HepG2 (cell line): ENCODE measurements at regions not wholly inside any gene's neighbourhood (a gene's known extent, or its start where the extent isn't known, plus 50 kb on each side); places are given as distances from the start of the nearest gene placed in this dataset.

ENCODE experiments used
- AKNA ChIP-seq: sonication (generic); formaldehyde crosslinking; IDR thresholded peaks from 2 replicates; pipeline ENCODE4 v1.4.0; 2020; ENCODE audit warnings: missing genetic modification reagents, borderline replicate concordance
- CBX1 ChIP-seq: IDR thresholded peaks from one replicate; pipeline ENCODE4 v1.6.1; 2016; ENCODE audit warnings: antibody characterized with exemption, low read depth
- ELF3 ChIP-seq: IDR thresholded peaks from 2 replicates; pipeline ENCODE4 v1.6.1; 2016; ENCODE audit warnings: missing genetic modification reagents, missing compliant biosample characterization
- GLMP ChIP-seq: sonication (generic); formaldehyde crosslinking; IDR thresholded peaks from 2 replicates; pipeline ENCODE4 v1.9.0; 2021; ENCODE audit warnings: missing genetic modification reagents, mild to moderate bottlenecking, borderline replicate concordance
- HDAC2 ChIP-seq: sonication (generic); formaldehyde crosslinking; IDR thresholded peaks from 2 replicates; pipeline ENCODE4 v1.4.0; 2020; ENCODE audit warnings: missing genetic modification reagents
- HDAC6 ChIP-seq: fragments of 200-600 bp; sonication (generic); IDR thresholded peaks from 2 replicates; pipeline ENCODE4 v1.7.0; 2017; ENCODE audit warnings: mild to moderate bottlenecking, antibody characterized with exemption, low read length, low read depth
- HHEX ChIP-seq: IDR thresholded peaks from 2 replicates; pipeline ENCODE4 v1.6.1; 2016; ENCODE audit warnings: control low read depth
- MZF1 ChIP-seq: sonication (generic); formaldehyde crosslinking; IDR thresholded peaks from 2 replicates; pipeline ENCODE4 v1.8.1; 2023; ENCODE audit warnings: mild to moderate bottlenecking, missing genetic modification reagents, borderline replicate concordance
- NRL ChIP-seq: sonication (generic); formaldehyde crosslinking; IDR thresholded peaks from 2 replicates; pipeline ENCODE4 v1.5.0; 2020; ENCODE audit warnings: missing genetic modification reagents, mild to moderate bottlenecking, moderate library complexity, borderline replicate concordance
- PAX8 ChIP-seq: sonication (generic); formaldehyde crosslinking; IDR thresholded peaks from 2 replicates; pipeline ENCODE4 v1.8.0; 2022; ENCODE audit warnings: mild to moderate bottlenecking, missing genetic modification reagents, borderline replicate concordance
- PLRG1 ChIP-seq: fragments of 450-650 bp; conservative IDR thresholded peaks from 2 replicates; pipeline ENCODE4 v1.6.1; 2016
- SOX6 ChIP-seq, 2 experiments: fragments of 450-650 bp in 1 of 2; sonication (generic) in 1 of 2; formaldehyde crosslinking in 1 of 2; IDR thresholded peaks; 2 replicates each; pipeline versions ENCODE4 v1.4.0 to v1.6.1; 2017 to 2020; ENCODE audit warnings: antibody characterized with exemption in 1 of 2, mild to moderate bottlenecking in 1 of 2, missing genetic modification reagents in 1 of 2
- TOE1 ChIP-seq: sonication (generic); formaldehyde crosslinking; IDR thresholded peaks from 2 replicates; pipeline ENCODE4 v1.4.0; 2020; ENCODE audit warnings: mild to moderate bottlenecking, missing genetic modification reagents
- ZBTB21 ChIP-seq: sonication (generic); formaldehyde crosslinking; IDR thresholded peaks from 2 replicates; pipeline ENCODE4 v1.4.0; 2020; ENCODE audit warnings: missing genetic modification reagents
- ZEB1 ChIP-seq: IDR thresholded peaks from 2 replicates; pipeline ENCODE4 v1.6.1; 2012; ENCODE audit warnings: mild to moderate bottlenecking, low read depth, inconsistent platforms; ENCODE audit not compliant: insufficient replicate concordance
- ZFP36L1 ChIP-seq: sonication (generic); formaldehyde crosslinking; IDR thresholded peaks from 2 replicates; pipeline ENCODE4 v1.8.0; 2022; ENCODE audit warnings: mild to moderate bottlenecking, missing genetic modification reagents, moderate library complexity
- ZNF12 ChIP-seq: sonication (generic); formaldehyde crosslinking; IDR thresholded peaks from 2 replicates; pipeline ENCODE4 v1.5.0; 2020; ENCODE audit warnings: missing genetic modification reagents
- ZNF17 ChIP-seq: sonication (generic); formaldehyde crosslinking; IDR thresholded peaks from 2 replicates; pipeline ENCODE4 v1.5.0; 2020; ENCODE audit warnings: mild to moderate bottlenecking, missing genetic modification reagents
- ZNF20 ChIP-seq: sonication (generic); formaldehyde crosslinking; IDR thresholded peaks from 2 replicates; pipeline ENCODE4 v1.4.0; 2020; ENCODE audit warnings: mild to moderate bottlenecking, moderate library complexity, missing genetic modification reagents
- ZNF24 ChIP-seq: fragments of 450-650 bp; IDR thresholded peaks from 2 replicates; pipeline ENCODE4 v1.6.1; 2017; ENCODE audit warnings: antibody characterized with exemption, mild to moderate bottlenecking
- ZNF263 ChIP-seq: sonication (generic); formaldehyde crosslinking; IDR thresholded peaks from 2 replicates; pipeline ENCODE4 v1.4.0; 2020; ENCODE audit warnings: missing genetic modification reagents
- ZNF382 ChIP-seq: sonication (generic); formaldehyde crosslinking; IDR thresholded peaks from 2 replicates; pipeline ENCODE4 v1.5.0; 2020; ENCODE audit warnings: missing genetic modification reagents, mild to moderate bottlenecking, borderline replicate concordance
- ZNF431 ChIP-seq: sonication (generic); formaldehyde crosslinking; IDR thresholded peaks from 2 replicates; pipeline ENCODE4 v1.9.0; 2022; ENCODE audit warnings: missing genetic modification reagents, low read depth, mild to moderate bottlenecking, borderline replicate concordance
- ZNF616 ChIP-seq: sonication (generic); formaldehyde crosslinking; IDR thresholded peaks from 2 replicates; pipeline ENCODE4 v1.5.0; 2020; ENCODE audit warnings: low read depth, mild to moderate bottlenecking, missing genetic modification reagents
- ZNF709 ChIP-seq: sonication (generic); formaldehyde crosslinking; IDR thresholded peaks from 2 replicates; pipeline ENCODE4 v1.5.0; 2020; ENCODE audit warnings: mild to moderate bottlenecking, missing genetic modification reagents
- ZNF75D ChIP-seq: sonication (generic); formaldehyde crosslinking; IDR thresholded peaks from 2 replicates; pipeline ENCODE4 v1.8.1; 2023; ENCODE audit warnings: missing genetic modification reagents, mild to moderate bottlenecking, borderline replicate concordance
- ZNF878 ChIP-seq: sonication (generic); formaldehyde crosslinking; IDR thresholded peaks from 2 replicates; pipeline ENCODE4 v1.8.1; 2023; ENCODE audit warnings: mild to moderate bottlenecking, missing genetic modification reagents, moderate library complexity

- TF ChIP-seq GLMP (CRISPR knock-in tag) (no peak), TOE1 (no peak), HDAC6 (no peak), ZNF263 (no peak), NRL (CRISPR knock-in tag) (no peak), PAX8 (CRISPR knock-in tag) (no peak), ZNF709 (CRISPR knock-in tag) (no peak), ZFP36L1 (CRISPR knock-in tag) (no peak), ZNF878 (CRISPR knock-in tag) (no peak), PLRG1 (no peak), ZNF75D (CRISPR knock-in tag) (no peak), MZF1 (no peak), ELF3 (CRISPR knock-in tag) (0 out of 2 replicates have a peak, but pooled peaks have one; percentile 18), AKNA (CRISPR knock-in tag) (no peak), ZNF431 (CRISPR knock-in tag) (no peak), SOX6 (IDR thresholded peaks at IDR 0.05) (no peak), SOX6 (CRISPR knock-in tag; IDR thresholded peaks at IDR 0.05) (peak; percentile 56), ZEB1 (peak; percentile 19), ZBTB21 (CRISPR knock-in tag) (no peak), HDAC2 (no peak), ZNF12 (no peak), ZNF616 (CRISPR knock-in tag) (no peak), CBX1 (no peak), ZNF24 (no peak), ZNF20 (CRISPR knock-in tag) (no peak), HHEX (no peak), ZNF17 (CRISPR knock-in tag) (no peak), ZNF382 (CRISPR knock-in tag) (no peak)
Measured at GRCh38 chr18:10140461-10141282, 226.9 kb downstream of the VAPA start (continued).
